Loucy (cell line): ENCODE measurements at regions not wholly inside any gene's neighbourhood (a gene's known extent, or its start where the extent isn't known, plus 50 kb on each side); places are given as distances from the start of the nearest gene placed in this dataset.

ENCODE experiments used
- H2AFZ ChIP-seq: fragments of 200-600 bp; sonication (generic); 2 replicates; pipeline ENCODE4 v1.6.0; 2016; ENCODE audit warnings: antibody characterized with exemption, mild to moderate bottlenecking, low read length, moderate library complexity
- H3F3A ChIP-seq: fragments of 200-600 bp; 2 replicates; pipeline ENCODE4 v1.6.0; 2016; ENCODE audit warnings: antibody characterized with exemption, low read depth, mild to moderate bottlenecking
- H3K27me3 ChIP-seq: fragments of 200-600 bp; sonication (generic); 2 replicates; pipeline ENCODE4 v1.6.1; 2014; ENCODE audit warnings: low read length, mild to moderate bottlenecking; ENCODE audit not compliant: insufficient read depth, poor library complexity, severe bottlenecking
- H3K36me3 ChIP-seq: fragments of 200-600 bp; sonication (generic); 2 replicates; pipeline ENCODE4 v1.6.1; 2016; ENCODE audit warnings: low read length; ENCODE audit not compliant: insufficient read depth
- H3K4me1 ChIP-seq: fragments of 200-600 bp; sonication (generic); 2 replicates; pipeline ENCODE4 v1.5.1; 2014; ENCODE audit warnings: low read length, mild to moderate bottlenecking; ENCODE audit not compliant: insufficient read depth, poor library complexity, severe bottlenecking
- H3K4me2 ChIP-seq: fragments of 200-600 bp; sonication (generic); 2 replicates; pipeline ENCODE4 v1.6.0; 2014; ENCODE audit warnings: antibody characterized with exemption, low read length, low read depth, mild to moderate bottlenecking; ENCODE audit not compliant: poor library complexity, severe bottlenecking
- H3K4me3 ChIP-seq: fragments of 200-600 bp; sonication (generic); 2 replicates; pipeline ENCODE4 v1.5.1; 2014; ENCODE audit warnings: low read length, mild to moderate bottlenecking, mixed read lengths; ENCODE audit not compliant: poor library complexity, severe bottlenecking
- H3K79me2 ChIP-seq: fragments of 200-600 bp; sonication (generic); 2 replicates; pipeline ENCODE4 v1.6.1; 2014; ENCODE audit warnings: low read length; ENCODE audit not compliant: insufficient read depth
- H3K9ac ChIP-seq: fragments of 200-600 bp; sonication (generic); 2 replicates; pipeline ENCODE4 v1.6.0; 2014; ENCODE audit warnings: mild to moderate bottlenecking, low read depth, low read length, moderate library complexity; ENCODE audit not compliant: poor library complexity, severe bottlenecking
- H3K9me2 ChIP-seq: fragments of 200-600 bp; sonication (generic); replicated peaks from 2 replicates; pipeline ENCODE4 v1.6.1; 2016; ENCODE audit warnings: low read depth, low read length, mixed read lengths
- H3K9me3 ChIP-seq: fragments of 200-600 bp; sonication (generic); 2 replicates; pipeline ENCODE4 v1.6.1; 2014; ENCODE audit warnings: mild to moderate bottlenecking, antibody characterized with exemption, low read length, low read depth; ENCODE audit not compliant: insufficient read depth
- H4K20me1 ChIP-seq: fragments of 200-600 bp; sonication (generic); 2 replicates; pipeline ENCODE4 v1.6.0; 2014; ENCODE audit warnings: antibody characterized with exemption, low read length, mild to moderate bottlenecking; ENCODE audit not compliant: insufficient read depth, poor library complexity, severe bottlenecking
- CTCF ChIP-seq: fragments of 200-600 bp; sonication (generic); conservative IDR thresholded peaks from 2 replicates; pipeline ENCODE4 v1.5.1; 2014; ENCODE audit warnings: mild to moderate bottlenecking, antibody characterized with exemption, low read length
- EZH2phosphoT487 ChIP-seq: fragments of 200-600 bp; IDR thresholded peaks from 2 replicates; pipeline ENCODE4 v1.6.1; 2018; ENCODE audit warnings: antibody characterized with exemption, mild to moderate bottlenecking, moderate library complexity, borderline replicate concordance

GRCh38 chr7:25879799-25880198, 272.2 kb upstream of the NFE2L3 start:
- Histone ChIP-seq H3F3A (no peaks in the 10 kb centered on the region), H3K9me3 (no peaks in the 10 kb centered on the region), H3K36me3 (no peaks in the 10 kb centered on the region), H3K4me2 (no peak overlapping the region), H2AFZ (no peak overlapping the region), H3K4me1 (no peaks in the 10 kb centered on the region), H3K27me3 (peaks cover 40% of the 10 kb centered on the region), H3K79me2 (no peaks in the 10 kb centered on the region), H3K4me3 (no peak overlapping the region), H4K20me1 (no peaks in the 10 kb centered on the region), H3K9me2 (no peaks in the 10 kb centered on the region), H3K9ac (no peak overlapping the region)
- TF ChIP-seq EZH2phosphoT487 (no peak), CTCF (no peak)

GRCh38 chr7:25881317-25882037, 270.5 kb upstream of the NFE2L3 start:
- no peaks in the 10 kb centered on the region for H3K79me2 ChIP-seq
- H3K4me1 ChIP-seq = no peaks in the 10 kb centered on the region
- no peak overlapping the region for H3K4me3 ChIP-seq
- no peak overlapping the region for H2AFZ ChIP-seq
- H3K9me3 ChIP-seq = no peaks in the 10 kb centered on the region
- no peaks in the 10 kb centered on the region for H3K9me2 ChIP-seq
- TF ChIP-seq CTCF (no peak), EZH2phosphoT487 (no peak)
- H4K20me1 ChIP-seq = no peaks in the 10 kb centered on the region
- H3K36me3 ChIP-seq = no peaks in the 10 kb centered on the region
- H3F3A ChIP-seq = no peaks in the 10 kb centered on the region
- no peak overlapping the region for H3K4me2 ChIP-seq
- peaks cover 27% of the 10 kb centered on the region for H3K27me3 ChIP-seq
- H3K9ac ChIP-seq = no peak overlapping the region

DNA sequence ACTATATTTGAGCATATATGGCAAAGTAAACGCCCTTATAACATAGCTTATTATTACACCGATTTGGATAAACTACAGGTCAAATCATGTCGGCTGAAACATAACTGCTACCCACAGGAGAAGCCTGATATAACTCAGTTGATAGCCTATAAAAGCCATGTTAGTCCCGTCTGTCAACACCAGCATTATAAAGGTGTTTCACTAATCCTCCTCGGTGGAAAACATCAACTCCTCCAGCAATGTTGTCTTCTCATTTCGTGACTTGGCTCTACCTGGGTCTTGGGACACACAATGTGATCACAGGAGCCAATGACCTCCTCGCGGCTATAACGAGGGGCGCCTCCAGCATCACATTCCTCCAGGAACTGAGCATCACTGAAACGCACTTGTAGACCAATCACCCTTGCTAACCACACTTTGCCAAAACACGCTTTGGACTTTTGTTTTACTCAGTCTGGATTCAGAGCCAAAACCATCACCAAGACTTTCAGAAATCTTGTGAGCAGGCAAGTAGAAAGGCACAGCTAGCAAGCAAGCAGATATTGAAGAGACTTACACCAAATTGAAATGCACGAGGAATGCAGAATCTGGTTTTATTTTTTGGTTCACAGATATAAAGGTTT, 269.7 kb upstream of the NFE2L3 start:
- Histone ChIP-seq H3K36me3 (no peaks in the 10 kb centered on the region), H2AFZ (no peak overlapping the region), H3K4me3 (no peak overlapping the region), H4K20me1 (no peaks in the 10 kb centered on the region), H3K79me2 (no peaks in the 10 kb centered on the region), H3K9me2 (no peaks in the 10 kb centered on the region), H3K9ac (no peak overlapping the region), H3K4me1 (no peaks in the 10 kb centered on the region), H3K4me2 (no peak overlapping the region), H3K27me3 (peaks cover 19% of the 10 kb centered on the region), H3K9me3 (no peaks in the 10 kb centered on the region), H3F3A (no peaks in the 10 kb centered on the region)
- TF ChIP-seq CTCF = no peak
- TF ChIP-seq EZH2phosphoT487 = no peak
